HG03095 (cell line): ENCODE measurements at regions not wholly inside any gene's neighbourhood (a gene's known extent, or its start where the extent isn't known, plus 50 kb on each side); places are given as distances from the start of the nearest gene placed in this dataset.
"Not testable (repeated sequence)": the region's sequence is repeated elsewhere in the genome, so short reads cannot be mapped to it uniquely, and the experiment has no call there.

Source experiments
- ATAC-seq: cut with Tn5 transposase; IDR thresholded peaks from one replicate; pipeline ENCODE4 v1.9.1; 2021; ENCODE audit warnings: moderate library complexity; ENCODE audit not compliant: unreplicated experiment

DNA sequence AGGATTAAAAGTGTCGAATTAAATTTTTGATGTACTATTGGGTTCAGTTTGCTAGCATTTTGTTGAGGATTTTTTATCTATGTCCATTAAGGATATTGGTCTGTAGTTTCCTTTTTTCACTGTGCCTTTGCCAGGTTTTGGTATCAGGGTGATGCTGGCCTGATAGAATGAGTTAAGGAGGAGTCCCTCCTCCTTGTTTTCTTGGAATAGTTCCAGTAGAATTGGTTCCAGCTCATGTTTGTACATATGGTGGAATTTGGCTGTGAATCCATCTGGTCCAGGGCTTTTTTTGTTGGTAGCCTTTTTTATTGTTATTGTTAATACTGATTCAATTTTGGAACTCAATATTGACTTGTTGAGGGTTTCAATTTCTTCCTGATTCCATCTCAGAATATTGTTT is 141.8 kb downstream of the SIM1 start:
- ATAC-seq: no peak

DNA sequence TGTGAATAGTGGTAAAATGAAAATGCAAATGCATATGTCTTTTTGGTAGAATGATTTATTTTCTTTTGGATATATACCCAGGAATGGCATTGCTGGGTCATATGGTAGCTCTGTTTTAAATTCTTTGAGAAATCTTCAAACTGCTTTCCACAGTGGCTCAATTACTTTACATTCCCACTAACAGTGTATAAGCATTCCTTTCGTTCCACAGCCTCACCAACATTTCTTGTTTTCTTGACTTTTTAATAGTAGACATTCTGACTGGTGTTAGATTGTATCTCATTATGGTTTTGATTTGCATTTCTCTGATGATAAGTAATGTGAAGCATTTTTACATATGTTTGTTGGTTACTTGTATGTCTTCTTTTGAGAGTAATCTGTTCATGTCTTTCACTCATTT is 144.0 kb downstream of the SIM1 start:
- ATAC-seq: no peak

DNA sequence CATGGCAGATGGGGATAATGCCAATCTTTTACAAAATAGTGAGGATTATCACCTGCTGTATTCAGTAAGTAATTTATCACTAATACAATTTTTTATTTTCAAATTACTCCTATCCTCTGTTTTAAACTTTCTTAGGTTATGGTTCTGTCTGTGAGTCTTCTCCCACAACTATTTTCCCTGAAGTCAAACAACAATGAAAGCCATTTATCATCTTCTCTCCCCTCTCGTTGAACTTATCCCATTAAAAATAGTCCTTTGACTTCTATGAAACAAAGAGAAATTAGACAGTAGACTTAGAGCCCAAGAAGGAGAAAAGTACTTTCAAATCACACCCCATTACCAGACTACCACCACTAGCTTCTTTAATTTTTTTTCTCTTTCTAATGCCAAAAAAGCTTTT is 147.7 kb downstream of the SIM1 start:
- no peak for ATAC-seq

DNA sequence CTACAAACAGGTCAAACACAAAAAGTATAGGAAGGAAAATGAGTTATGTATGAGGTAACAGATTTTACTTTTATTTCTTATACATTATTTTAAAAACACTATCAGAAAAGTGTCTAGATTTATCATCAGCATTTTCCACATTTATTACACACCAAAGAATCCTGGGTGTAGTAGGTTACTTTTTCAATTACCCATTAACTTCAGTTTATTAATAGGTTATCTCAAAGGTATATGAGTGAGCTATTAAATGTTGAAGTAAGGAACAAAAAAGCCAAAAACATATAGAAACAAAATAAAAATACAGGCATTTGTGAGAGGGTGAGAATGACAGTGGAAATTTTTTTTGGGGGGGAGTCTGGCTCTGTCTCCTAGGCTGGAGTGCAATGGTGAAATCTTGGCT is 150.5 kb downstream of the SIM1 start:
- ATAC-seq: no peak

DNA sequence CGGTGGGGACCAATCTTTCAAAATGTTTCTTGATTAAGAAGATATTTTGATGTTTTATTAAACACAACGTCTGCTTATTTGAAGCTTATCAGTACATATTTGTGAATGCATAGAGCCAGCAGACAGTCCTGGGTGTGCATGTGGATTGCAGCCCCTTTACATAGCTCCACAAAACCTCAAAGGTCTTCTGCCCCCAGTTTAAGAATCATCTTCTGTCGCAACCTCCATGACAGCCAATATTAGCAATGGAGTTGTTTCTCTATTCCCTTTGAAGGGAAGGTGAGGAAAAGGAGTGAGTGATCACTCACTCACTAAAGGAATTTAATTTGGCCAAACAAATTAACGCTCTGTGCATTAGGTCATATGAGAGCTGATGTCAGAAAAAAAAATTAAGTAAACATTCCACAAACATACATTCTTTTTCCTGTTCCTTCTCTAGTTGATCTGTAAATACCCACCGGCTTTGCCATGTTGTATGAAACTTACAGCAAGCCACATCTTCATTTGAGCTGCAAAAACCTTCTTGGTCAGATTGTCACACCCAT is 152.9 kb downstream of the SIM1 start:
- ATAC-seq: no peak

DNA sequence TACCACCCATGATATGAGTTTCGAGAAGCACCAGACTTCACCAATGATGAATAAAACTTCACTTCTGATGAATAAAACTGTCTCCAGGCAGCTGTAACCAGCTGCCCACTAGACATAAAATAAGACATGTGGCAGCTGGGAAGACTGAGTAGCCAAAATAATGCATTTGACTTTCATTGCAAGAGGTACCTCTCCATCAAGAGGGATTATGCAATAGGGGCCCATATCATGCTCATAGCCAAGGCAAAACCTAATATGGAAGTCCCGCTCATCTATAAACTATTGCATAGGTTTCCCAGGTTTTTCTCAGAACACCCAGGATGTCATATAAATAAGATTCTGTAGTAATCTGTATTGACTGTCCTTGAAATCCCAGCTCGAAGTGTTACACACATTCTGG is 155.5 kb downstream of the SIM1 start:
- ATAC-seq: no peak

DNA sequence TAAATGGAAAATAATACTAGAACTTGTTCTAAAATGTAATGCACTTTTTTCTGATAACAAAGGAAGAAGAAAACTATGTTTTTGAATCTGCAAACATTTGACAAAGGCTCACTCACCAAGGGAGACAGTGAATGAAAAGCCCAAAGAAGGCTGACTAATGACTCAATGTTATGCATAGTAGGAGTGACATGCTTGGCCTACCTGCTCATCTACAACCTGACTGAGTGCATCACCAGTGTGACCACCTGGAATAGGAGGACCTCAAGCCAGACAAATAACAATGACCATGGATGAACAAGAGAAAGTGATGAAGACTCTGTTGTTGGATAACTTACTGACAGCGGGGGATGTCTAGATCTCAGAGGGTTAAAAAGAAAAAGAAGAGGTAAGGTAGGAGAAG is 157.2 kb downstream of the SIM1 start:
- ATAC-seq: no peak

DNA sequence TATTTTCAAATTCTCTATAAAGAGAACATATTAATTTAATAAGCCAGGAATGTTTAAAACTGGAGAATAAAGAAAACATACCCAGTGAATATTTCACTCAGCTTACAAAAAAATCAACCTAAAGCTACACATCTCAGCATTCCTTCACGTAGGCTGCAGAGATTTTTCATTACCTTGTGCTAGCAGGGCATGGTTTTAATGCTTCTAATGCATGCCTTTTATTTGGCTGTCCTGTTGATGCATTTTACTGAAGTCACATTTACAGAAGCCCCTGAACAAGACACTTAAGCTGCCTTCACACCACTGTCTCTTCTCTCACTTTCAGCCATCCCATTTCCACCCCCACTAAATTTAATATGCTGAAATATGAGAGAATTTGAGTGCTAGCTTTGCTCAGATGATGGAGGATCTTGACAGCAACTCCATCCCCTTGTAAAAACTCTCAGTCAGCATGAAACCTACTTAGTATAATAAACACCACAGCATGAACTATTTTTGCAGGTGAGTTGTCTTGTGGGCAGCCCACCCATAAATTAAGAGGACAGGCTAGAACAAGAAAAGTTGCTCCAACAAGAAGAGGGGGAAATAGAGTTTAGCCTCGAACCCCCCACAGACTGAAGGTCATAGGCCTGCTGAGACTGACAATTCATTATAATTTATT is 159.4 kb downstream of the SIM1 start:
- no peak for ATAC-seq

DNA sequence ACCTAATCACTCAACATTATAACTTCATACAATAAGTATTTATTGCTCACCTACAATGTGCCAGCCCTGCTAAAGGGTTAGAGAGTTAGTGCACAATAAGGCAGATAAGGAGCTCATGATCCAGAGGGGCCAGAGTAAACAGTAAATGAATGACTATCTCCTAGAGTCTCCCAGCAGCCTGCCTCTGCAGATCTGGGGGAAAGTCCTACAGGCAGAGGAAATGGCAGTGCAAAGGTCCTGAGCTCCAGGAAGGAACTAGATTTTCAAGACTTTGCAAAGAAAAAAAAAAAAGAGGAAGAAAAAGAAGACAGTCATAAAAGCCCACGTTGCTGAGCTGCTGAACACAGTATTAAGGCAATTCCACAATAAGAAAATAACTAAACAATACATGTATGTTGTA is 160.1 kb downstream of the SIM1 start:
- no peak for ATAC-seq

DNA sequence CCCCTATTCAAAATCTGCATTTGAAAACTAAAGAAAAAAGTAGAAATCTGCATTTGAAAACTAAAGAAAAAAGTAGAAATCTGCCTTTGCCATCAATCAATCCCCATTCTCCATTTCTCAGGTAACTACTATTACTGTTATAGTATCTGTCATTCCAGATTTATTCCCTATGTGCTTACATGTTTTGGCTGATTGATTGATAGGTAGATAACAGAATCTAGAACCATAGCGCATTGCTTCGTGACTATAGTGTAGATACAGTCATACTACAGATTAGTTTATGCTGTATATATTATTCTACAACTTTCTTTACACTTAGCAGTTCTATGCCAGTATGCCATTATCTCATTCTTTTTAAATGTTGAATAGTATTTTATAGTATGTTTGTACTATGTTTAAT is 163.0 kb downstream of the SIM1 start:
- ATAC-seq: no peak

DNA sequence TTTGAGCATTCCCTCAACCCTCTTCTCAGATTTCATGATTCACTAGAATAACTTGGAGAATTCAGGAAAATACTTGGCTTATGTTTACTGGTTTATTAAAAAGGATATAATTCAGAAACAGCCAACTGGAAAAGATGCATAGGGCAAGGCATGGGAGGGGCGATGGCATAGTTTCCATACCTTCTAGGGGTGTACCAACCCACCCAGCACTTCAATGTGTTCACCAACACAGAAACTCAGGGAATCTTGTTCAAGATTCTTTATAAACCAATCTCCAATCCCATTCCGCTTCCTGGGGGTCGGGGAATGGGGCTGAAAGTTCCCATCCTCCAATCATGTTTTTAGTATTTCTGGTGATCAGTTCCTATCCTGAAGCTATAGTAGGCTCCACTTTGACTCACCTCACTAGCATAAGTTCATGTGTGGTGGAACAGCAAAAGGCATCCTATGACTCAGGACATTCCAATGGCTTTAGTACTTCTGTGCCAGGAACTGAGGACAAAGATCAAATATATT is 164.4 kb downstream of the SIM1 start:
- no peak for ATAC-seq

DNA sequence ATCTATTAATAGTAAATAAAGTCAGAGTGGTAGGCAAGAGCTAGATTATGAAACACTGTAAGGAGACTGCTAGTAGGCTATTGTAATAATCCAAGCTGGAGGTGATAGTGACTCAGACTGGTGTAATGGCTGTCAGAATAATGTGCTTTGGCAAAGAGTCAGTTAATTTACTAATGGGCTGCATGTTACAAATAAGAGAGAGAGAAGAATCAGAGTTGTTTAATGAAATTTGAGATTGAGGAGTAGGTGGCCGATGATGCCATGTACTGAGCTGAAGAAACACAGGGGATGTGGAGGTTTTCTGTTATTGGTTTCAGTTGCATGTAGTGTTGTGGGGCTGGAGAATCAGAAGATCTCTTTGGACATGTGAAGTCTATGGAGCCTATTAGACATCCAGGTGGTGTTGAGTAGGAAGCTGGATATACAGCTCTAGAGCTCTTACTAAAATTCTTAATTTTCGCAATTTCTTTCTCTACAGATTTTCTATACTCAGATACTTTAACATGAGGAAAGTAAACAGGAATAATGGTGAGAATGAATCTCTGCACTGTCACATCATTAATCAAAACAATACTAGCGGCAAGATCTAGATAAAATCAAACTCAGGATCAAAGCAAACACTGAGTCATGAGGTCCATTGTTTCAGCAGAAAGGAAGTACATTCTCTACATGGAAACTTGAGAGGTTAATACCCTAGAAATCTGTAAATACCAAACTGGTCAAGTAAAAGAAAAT is 167.7 kb downstream of the SIM1 start:
- no peak for ATAC-seq

DNA sequence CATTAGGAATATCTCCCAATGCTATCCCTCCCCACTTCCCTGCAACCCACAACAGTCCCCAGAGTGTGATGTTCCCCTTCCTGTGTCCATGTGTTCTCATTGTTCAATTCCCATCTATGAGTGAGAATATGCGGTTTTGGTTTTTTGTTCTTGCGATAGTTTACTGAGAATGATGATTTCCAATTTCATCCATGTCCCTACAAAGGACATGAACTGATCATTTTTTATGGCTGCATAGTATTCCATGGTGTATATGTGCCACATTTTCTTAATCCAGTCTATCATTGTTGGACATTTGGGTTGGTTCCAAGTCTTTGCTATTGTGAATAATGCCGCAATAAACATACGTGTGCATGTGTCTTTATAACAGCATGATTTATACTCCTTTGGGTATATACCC is 169.5 kb downstream of the SIM1 start:
- ATAC-seq: not testable (repeated sequence)

DNA sequence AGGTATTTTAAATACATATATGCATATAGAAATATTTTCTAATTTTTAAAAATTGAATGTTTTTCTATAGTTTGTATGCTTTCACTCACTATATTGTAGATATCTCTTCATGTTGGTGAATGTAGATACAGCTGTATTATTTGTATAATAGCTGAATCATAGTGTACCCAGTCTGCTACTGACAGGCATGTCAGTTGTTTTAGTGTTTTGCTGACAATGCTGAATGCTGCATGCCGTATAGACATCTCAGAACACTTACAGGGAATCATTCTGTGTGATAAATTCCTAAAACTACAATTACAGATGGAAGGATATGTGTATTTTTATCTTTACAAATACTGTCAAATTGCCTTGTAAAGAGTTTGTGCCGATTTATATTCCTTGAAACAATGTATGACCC is 175.4 kb downstream of the SIM1 start:
- no peak for ATAC-seq

DNA sequence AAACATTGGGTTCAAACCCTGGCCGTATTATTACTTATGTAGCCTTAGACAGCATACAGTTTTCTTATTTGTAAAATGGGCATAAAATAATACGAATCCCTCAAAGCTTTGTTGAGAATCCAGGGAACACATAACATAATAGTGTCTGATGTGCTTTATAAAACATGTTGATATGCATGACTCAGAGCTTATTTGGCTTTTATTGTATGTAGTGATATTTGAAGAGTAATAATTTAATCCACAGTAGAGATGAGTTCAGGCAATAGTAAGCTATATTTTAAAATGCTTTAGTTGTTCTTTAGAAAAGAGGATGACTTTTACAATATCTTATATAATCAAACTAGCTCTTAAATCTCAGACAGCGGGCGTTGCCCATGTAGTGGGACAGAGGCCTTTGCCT is 176.4 kb downstream of the SIM1 start:
- ATAC-seq: no peak

DNA sequence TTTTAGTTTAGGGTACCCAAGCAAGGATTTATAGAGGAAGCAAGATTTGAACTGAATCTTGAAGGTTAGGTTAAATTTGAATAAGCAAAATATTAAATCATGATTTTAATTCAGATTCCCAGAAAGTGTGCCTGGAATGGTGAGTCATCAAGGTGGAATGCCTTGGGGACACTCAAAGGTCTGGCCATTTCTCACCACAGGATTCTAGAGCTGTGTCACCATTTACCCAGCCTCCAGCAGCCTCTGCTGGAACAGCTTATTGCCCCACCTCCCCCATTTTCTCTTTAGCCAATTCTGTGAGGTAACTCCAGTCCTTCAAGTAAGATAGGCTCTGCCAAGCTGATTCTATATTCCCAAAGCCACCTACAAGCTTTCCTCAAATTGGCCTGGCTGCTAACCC is 181.4 kb downstream of the SIM1 start:
- ATAC-seq: no peak

DNA sequence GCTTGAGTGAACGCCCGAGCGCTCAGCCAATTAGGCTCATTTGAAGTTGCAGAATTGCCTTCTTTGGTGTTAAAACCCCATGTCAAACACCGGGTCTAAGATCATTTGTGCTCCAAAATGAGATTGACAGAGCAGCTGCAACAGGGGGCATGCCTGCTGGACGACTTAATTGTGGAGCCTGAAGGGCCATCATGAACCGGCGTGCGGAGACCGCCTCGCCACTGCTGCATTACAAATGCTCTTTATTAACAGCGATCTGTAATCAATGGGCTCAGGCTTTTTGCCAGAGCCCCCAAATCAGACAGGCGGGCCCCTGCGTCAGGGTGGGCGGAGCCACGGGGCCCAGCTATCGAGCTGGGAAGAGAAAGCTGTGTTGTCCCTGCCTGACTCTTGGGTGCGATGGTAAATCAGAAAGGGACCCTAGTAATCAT is 183.2 kb downstream of the SIM1 start:
- no peak for ATAC-seq

DNA sequence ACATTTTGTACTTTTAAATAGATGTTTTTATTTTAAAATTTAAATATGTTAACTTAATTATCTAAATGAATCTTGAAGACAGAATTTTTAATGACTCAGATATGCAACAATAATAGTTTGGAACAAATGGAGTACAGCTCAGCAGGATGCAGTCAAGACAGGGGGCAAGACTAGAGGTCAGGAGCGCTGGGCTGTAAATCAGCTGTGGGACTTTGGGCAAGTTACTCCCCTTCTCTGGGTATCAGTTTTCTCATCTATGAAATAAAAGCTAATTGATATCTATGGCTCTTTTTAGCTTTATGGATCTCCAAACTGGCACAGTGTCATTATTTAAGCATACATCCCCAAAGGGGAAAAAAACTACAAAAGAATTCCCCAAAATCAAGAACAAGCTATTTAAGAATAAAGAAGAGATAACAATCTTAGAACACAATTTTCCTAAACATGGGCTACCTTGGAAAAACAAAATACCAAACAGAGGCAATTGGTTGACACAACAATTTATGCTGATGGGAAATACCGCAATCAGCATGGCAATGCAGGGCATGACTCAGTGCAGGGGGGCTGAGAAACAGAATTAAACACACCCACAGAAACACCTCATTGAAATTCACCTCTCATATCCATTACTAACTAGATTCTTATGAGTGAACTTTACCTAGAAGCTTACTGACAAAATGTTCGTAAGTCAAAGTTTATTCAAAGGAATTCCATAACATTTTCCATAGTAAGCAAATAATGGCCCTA is 188.2 kb downstream of the SIM1 start:
- ATAC-seq: no peak

DNA sequence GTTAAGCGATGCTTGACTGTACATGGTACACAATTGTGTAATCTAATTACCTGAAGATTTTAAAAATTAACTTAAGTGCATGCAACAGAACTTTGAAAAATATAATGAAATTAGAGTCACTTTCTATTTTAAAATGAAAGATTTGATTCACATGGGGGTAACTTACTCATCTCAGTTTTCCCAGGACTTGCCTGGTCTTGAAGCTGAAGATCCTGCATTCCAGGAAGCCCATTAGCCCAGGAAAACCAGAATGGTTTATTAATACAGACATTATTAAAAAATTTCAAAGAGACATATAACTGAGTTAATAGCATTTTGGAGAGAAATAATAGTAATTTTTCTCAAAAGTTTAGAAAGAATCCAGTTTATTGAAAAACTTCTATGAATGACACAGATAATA is 190.6 kb downstream of the SIM1 start:
- ATAC-seq: no peak

DNA sequence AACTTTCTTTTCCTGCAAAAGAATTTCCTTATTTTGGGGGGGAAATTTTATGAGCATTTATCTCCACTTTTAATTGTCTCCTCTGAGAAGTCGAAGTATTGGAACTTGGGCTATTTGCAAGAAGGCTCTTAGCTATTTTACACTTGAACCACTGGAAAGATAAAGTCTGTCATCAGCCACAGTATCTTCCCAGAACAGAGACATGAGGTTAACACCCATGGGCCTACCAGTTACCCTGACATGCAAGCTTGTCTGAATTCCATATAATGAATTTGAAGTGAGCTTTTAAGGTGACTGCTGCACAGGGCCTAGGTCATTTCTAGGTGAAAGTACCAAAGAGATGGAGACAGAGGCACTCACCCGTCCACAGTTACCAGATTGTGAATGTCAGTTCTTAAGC is 193.1 kb downstream of the SIM1 start:
- no peak for ATAC-seq

DNA sequence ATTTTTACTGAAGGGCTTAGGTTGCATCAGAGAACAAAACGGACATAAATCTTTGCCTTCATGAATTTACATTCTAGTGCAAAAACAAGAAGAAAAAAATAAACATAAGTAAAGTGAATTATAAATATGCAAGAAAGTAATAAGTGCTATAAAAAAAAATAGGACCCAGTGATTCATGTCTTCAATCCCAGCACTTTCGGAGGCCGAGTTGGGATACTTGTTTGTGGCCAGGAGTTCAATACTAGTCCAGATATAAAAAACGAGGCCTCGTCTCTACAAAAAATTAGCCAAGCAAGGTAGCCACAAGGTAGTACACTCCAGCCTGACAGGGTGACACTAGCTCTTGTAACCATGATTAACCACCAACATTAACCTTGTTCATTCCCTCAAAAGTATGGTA is 193.5 kb downstream of the SIM1 start:
- ATAC-seq: no peak

DNA sequence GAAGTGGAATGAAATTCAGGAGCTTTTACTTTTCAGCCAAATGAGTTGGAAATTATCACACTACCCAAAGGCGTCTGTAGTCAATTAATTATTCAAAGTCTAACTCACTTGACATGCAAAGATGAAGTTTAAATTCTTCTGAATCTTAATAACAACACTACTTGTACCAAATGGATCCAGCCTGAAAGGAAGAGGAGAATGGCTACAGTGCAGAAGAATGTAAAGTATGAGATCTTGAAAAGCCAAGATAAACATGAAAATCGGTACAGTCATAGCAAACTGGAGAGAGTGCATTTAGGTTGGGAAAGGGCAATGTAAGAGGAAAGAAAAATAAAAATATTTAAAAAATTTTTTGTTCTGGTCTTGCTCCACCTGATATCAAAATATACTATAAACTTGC is 195.5 kb downstream of the SIM1 start:
- no peak for ATAC-seq
